Ishikawa (cell line): ENCODE measurements at regions not wholly inside any gene's neighbourhood (a gene's known extent, or its start where the extent isn't known, plus 50 kb on each side); places are given as distances from the start of the nearest gene placed in this dataset.

Experiments
- CEBPB ChIP-seq: IDR thresholded peaks from 2 replicates; pipeline ENCODE4 v1.6.1; 2012
- CREB1 ChIP-seq: IDR thresholded peaks from 2 replicates; pipeline ENCODE4 v1.6.1; 2012; ENCODE audit warnings: low read depth
- EGR1 ChIP-seq: IDR thresholded peaks from 2 replicates; pipeline ENCODE4 v1.6.1; 2012
- EP300 ChIP-seq: IDR thresholded peaks from 2 replicates; pipeline ENCODE4 v1.6.1; 2012; ENCODE audit warnings: borderline replicate concordance
- FOXM1 ChIP-seq: IDR thresholded peaks from 2 replicates; pipeline ENCODE4 v1.6.1; 2012; ENCODE audit warnings: low read depth, borderline replicate concordance
- NFIC ChIP-seq: IDR thresholded peaks from 2 replicates; pipeline ENCODE4 v1.6.1; 2012
- RAD21 ChIP-seq: IDR thresholded peaks from 2 replicates; pipeline ENCODE4 v1.6.1; 2012; ENCODE audit warnings: low read depth
- TAF1 ChIP-seq: IDR thresholded peaks from 2 replicates; pipeline ENCODE4 v1.6.1; 2012; ENCODE audit warnings: low read depth, mild to moderate bottlenecking
- TCF12 ChIP-seq: IDR thresholded peaks from 2 replicates; pipeline ENCODE4 v1.6.1; 2012; ENCODE audit warnings: low read depth
- TEAD4 ChIP-seq: IDR thresholded peaks from 2 replicates; pipeline ENCODE4 v1.6.1; 2012
- YY1 ChIP-seq: IDR thresholded peaks from 2 replicates; pipeline ENCODE4 v1.6.1; 2012; ENCODE audit warnings: low read depth
- ZBTB7A ChIP-seq: IDR thresholded peaks from 2 replicates; pipeline ENCODE4 v1.6.1; 2012; ENCODE audit warnings: low read depth
- TF ChIP-seq, protein P1 (sequence below): IDR thresholded peaks from 2 replicates; pipeline ENCODE4 v1.6.1; 2012; ENCODE audit warnings: low read depth, mild to moderate bottlenecking
- TF ChIP-seq, protein P2 (sequence below): IDR thresholded peaks from 2 replicates; pipeline ENCODE4 v1.6.1; 2012
- TF ChIP-seq, protein P3 (sequence below): IDR thresholded peaks from 2 replicates; pipeline ENCODE4 v1.6.1; 2012

DNA sequence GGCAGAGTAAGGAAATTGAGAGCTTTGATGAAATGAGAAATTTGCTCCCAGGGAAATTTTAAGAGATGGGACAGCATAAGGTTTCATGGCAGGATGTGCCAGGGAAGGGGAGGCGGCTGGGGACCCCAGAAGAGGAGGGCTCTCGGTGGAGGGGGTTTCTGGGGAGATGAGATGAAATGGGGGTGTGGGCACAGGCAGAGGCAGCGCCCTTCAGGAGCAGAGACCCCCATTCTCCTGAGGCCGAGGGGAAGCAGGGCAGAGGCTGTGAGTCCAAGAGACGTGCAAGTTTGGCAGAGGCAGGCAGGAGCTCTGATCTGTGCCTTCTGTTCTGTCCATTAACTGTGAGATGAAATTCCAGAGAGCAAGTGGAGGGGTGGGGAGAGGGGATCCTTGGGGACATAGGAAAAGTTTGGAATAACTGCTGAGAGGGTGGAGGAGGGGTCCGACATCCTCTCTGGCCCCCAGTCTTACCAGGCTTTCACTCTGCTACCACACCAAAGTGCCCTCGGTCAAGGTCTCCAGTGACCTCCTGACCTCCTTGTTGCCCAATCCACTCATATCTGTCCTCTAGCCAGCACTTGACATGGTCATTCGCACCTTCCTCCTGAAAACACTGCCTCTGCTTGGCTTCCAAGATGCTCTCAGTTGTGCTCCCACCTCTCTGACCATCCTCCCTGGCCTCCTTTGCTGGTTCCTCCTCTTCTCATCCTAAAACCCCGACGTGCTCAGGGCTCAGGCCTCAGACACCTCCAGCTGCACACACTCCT, 108.1 kb upstream of the MVB12B start:
- no peak for TF ChIP-seq CREB1

DNA sequence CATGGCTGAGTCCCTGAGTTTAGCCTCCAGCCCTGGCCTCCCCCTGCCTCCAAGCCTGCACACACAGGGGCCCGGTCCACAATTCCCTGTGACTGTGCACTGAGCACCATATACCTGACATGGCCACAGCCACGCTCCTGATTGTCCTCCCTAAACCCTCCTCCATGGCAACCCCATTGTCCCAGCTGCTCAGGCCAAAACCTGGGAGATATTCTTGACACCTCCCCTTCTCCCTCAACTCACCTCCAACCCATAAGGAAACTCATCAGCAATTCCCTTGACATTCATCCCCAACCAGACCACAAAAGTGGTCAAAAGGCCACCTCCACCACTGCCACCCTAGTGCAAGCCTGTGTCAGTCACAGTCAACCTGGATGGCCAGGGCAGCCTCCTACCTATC, 107.5 kb upstream of the MVB12B start:
- TF ChIP-seq FOXM1 = no peak

DNA sequence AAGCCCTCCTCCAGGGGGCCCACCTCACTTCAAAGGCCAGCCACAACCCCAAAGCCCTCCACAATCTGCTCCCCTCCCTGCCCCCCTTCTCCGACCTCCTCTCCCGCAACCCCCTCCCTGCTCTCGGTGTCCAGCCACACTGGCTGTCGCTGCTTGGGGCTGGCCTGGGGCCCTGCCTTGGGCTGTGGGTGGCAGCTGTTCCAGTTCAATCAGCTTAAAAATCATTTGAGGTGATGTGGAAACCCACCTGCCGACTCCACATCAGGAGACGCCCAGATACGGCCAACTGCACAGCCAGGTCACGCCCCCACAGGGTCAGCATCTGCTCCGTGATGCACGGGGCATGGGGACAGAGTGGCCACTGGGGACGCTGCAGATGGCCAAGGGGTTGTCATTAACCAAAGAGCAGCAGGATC, 107.0 kb upstream of the MVB12B start:
- TF ChIP-seq, protein P1, sequence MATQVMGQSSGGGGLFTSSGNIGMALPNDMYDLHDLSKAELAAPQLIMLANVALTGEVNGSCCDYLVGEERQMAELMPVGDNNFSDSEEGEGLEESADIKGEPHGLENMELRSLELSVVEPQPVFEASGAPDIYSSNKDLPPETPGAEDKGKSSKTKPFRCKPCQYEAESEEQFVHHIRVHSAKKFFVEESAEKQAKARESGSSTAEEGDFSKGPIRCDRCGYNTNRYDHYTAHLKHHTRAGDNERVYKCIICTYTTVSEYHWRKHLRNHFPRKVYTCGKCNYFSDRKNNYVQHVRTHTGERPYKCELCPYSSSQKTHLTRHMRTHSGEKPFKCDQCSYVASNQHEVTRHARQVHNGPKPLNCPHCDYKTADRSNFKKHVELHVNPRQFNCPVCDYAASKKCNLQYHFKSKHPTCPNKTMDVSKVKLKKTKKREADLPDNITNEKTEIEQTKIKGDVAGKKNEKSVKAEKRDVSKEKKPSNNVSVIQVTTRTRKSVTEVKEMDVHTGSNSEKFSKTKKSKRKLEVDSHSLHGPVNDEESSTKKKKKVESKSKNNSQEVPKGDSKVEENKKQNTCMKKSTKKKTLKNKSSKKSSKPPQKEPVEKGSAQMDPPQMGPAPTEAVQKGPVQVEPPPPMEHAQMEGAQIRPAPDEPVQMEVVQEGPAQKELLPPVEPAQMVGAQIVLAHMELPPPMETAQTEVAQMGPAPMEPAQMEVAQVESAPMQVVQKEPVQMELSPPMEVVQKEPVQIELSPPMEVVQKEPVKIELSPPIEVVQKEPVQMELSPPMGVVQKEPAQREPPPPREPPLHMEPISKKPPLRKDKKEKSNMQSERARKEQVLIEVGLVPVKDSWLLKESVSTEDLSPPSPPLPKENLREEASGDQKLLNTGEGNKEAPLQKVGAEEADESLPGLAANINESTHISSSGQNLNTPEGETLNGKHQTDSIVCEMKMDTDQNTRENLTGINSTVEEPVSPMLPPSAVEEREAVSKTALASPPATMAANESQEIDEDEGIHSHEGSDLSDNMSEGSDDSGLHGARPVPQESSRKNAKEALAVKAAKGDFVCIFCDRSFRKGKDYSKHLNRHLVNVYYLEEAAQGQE = no peak
- TF ChIP-seq ZBTB7A = no peak
- TF ChIP-seq TEAD4 = no peak
- no peak for TF ChIP-seq FOXM1

DNA sequence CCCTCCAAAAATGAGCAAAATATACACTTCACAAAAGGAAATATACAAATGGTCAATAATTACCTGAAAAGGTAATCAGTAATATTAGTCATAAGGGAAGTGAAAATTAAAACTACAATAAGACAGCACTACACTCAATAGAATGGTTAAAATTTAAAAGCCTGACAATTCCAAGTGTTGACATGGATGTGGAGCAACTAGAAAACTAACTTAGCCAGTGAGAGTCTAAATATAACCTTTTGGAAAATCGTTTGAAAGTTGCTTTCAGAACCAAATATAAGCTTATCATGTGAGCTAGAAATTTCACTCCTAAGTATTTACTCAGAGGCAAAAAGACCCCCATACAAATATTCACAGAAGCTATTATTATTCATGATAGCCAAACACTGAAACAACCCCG, 105.1 kb upstream of the MVB12B start:
- no peak for TF ChIP-seq TCF12

DNA sequence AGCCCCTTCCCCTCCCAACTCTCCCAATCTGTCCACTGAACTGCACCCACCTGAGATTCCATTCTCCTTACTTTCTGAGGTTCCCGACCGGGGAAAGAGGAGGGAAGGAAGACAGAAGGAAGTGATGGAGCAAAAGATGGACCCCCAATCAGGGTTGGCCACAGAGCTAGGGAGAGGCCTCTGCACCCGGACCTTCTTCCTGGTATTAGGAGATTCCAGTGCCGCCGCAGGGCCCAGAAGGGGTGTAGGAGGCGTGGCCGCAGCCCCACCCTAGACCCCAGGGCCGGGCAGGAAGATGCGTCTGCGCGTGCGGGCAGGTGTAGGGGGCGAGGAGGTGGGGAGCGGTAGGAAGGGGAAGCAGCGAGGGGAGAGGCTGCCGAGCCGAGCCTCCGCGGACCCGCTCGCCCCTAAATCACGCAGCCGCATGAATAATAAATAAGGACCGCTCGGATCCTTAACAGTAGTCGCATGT, 104.2 kb upstream of the MVB12B start:
- no peak for TF ChIP-seq TCF12
- TF ChIP-seq, protein P2, sequence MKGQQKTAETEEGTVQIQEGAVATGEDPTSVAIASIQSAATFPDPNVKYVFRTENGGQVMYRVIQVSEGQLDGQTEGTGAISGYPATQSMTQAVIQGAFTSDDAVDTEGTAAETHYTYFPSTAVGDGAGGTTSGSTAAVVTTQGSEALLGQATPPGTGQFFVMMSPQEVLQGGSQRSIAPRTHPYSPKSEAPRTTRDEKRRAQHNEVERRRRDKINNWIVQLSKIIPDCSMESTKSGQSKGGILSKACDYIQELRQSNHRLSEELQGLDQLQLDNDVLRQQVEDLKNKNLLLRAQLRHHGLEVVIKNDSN = no peak
- TF ChIP-seq NFIC = no peak
- no peak for TF ChIP-seq TEAD4
- TF ChIP-seq CEBPB = no peak
- TF ChIP-seq FOXM1 = no peak
- TF ChIP-seq ZBTB7A = no peak

DNA sequence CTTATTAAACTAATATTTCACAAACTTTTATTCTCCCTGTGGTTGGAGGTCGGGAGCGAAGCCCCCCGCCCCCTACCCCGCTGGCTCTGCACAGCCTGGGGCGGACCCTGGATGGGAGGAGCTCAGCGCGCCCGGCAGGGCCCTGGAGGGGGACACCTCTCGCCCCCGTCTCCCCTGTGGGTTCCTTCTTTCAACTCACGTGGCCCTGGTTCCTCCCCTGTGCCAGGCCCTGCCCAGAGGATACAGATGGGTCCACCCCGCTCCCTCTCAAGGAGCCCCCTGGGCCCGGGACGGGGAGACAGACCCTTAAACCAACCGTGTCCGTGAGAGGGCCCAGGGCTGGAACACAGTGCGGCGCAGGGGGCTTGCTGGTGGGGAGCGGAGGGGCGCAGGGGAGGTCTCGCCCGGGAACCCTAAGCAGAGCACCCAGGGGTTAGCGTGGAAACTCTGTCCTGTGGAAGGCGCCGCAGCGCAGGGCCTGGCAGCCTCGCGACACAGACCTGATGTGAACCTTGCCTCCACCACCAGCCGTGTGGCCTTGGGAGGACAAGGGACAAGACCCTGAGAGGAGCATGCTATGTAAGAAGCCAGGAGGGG, 103.7 kb upstream of the MVB12B start:
- no peak for TF ChIP-seq EP300
- no peak for TF ChIP-seq CEBPB
- no peak for TF ChIP-seq TAF1
- TF ChIP-seq RAD21 = no peak
- TF ChIP-seq, protein P3, sequence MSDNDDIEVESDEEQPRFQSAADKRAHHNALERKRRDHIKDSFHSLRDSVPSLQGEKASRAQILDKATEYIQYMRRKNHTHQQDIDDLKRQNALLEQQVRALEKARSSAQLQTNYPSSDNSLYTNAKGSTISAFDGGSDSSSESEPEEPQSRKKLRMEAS = no peak
- TF ChIP-seq EGR1 = no peak
- TF ChIP-seq ZBTB7A = no peak
- TF ChIP-seq CREB1 = no peak
- no peak for TF ChIP-seq TEAD4
- no peak for TF ChIP-seq NFIC
- TF ChIP-seq, protein P1 = no peak
- TF ChIP-seq FOXM1 = no peak
- TF ChIP-seq, protein P2 = no peak
- no peak for TF ChIP-seq YY1

DNA sequence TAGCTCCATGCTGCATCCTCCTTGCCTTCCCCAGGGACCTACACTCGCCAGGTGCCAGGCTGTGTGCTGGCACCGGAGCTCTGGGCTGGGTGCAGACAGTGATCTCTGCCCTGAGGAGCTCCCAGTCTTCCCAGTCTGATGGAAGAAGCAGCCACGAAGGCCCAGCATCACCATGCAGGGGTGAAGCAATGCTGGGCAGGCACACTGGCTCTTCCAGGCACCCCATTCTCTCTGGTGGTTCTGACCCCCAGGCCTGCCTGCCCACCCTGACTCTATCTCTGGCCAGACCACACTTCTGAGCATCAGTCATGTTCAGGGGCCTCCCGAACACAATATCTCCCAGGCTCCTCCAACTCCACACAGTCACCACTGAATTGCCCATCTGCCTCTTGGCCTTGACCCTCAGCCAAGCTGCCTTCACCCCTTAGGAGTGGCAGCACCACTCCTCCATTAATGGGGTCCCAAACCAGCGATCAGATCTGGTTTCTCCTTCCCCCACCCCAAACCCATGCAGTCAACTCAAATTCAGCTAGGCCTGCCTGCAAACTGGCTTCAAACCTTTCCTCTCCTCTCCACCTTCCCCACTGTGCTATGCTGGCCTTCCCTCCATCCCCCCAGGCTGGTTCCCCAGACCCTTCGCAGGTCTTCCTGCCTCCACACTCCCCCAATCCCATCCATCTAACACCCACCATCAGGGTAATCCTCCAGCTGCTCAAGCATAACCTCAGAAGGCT, 102.7 kb upstream of the MVB12B start:
- TF ChIP-seq, protein P3 = no peak
- TF ChIP-seq CREB1 (no peak), TAF1 (no peak), FOXM1 (no peak), ZBTB7A (no peak), CEBPB (no peak), TCF12 (no peak), TEAD4 (no peak), RAD21 (no peak), EGR1 (no peak), NFIC (no peak), EP300 (no peak), YY1 (no peak)
- TF ChIP-seq, protein P1 = no peak
- TF ChIP-seq, protein P2 = no peak
